ENCODE measurements at regions not wholly inside any gene's neighbourhood (a gene's known extent, or its start where the extent isn't known, plus 50 kb on each side); places are given as distances from the start of the nearest gene placed in this dataset.

- TF ChIP-seq ZNF317 (CRISPR knock-in tag; IDR thresholded peaks at IDR 0.05; ENCODE audit: borderline replicate concordance, low read depth), result no peak
- no peak for TF ChIP-seq ZSCAN18 (CRISPR knock-in tag; IDR thresholded peaks at IDR 0.05)
- TF ChIP-seq CTCF (IDR thresholded peaks at IDR 0.05), result no peak
- TF ChIP-seq E2F4 (CRISPR knock-in tag; IDR thresholded peaks at IDR 0.05; ENCODE audit: borderline replicate concordance, low read depth), result no peak
Observed at GRCh38 chrX:20511792-20512191, 245.1 kb upstream of the RPS6KA3 start.

All from WTC11 (cell line).